HepG2 (cell line): ENCODE measurements at regions not wholly inside any gene's neighbourhood (a gene's known extent, or its start where the extent isn't known, plus 50 kb on each side); places are given as distances from the start of the nearest gene placed in this dataset.
"Not testable (repeated sequence)": the region's sequence is repeated elsewhere in the genome, so short reads cannot be mapped to it uniquely, and the experiment has no call there.

Experiments used
- ATAC-seq: fragments of 200-7000 bp; cut with Tn5 transposase; 3 replicates; pipeline ENCODE4 v1.9.1; 2020; ENCODE audit warnings: mild to moderate bottlenecking, moderate library complexity
- BruUV-seq: library from RNA; stranded (reverse); fragments of 400-500 nt; replicated peaks from 2 replicates; lab custom pipeline; 2021; lab: Mats Ljungman, UMichigan
- CTCF ChIA-PET: fragments of 300-600 bp; formaldehyde crosslinking; extraction: SDS; loops from one replicate; lab custom pipeline; 2021; ENCODE audit warnings: low total read pairs, inconsistent platforms, low intra/inter-chr PET ratio; lab: Yijun Ruan, JAX
- POLR2A ChIA-PET: fragments of 350-600 bp; sonication (Branson Sonifier 250); formaldehyde crosslinking; loops from one replicate; lab custom pipeline; 2020; ENCODE audit warnings: antibody characterized with exemption, inconsistent platforms; lab: Yijun Ruan, JAX
- DNase-seq: peaks from one replicate; pipeline ENCODE4 v3.0.0-alpha.2; 2015; ENCODE audit warnings: low spot score
- FAIRE-seq: peaks from 3 replicates; lab custom pipeline; 2011; peaks lifted over from hg19 to GRCh38; lab: Jason Lieb, UNC
- H2AFZ ChIP-seq: one replicate; pipeline ENCODE4 v1.6.1; 2011; ENCODE audit warnings: low read length, inconsistent platforms
- H3K27ac ChIP-seq: fragments of 300-600 bp; 3 replicates; pipeline ENCODE4 v1.8.0; 2011; ENCODE audit warnings: mixed run types, mild to moderate bottlenecking, mixed read lengths, low read length, inconsistent platforms; ENCODE audit not compliant: insufficient read depth; ENCODE audit errors: extremely low read length
- H3K27me3 ChIP-seq, 2 experiments: fragments of 200-600 bp in 1 of 2; 2 replicates in 1 of 2; 3 replicates in 1 of 2; pipeline versions ENCODE4 v1.6.0 to v1.8.0; 2011; ENCODE audit warnings: low read length in 2 of 2, mild to moderate bottlenecking in 2 of 2, moderate library complexity in 2 of 2, inconsistent platforms in 1 of 2; ENCODE audit not compliant: insufficient read depth in 2 of 2, control insufficient read depth in 1 of 2
- H3K36me3 ChIP-seq, 2 experiments: fragments of 200-600 bp in 1 of 2; replicated peaks in 1 of 2; 2 replicates in 1 of 2; 3 replicates in 1 of 2; pipeline versions ENCODE4 v1.5.1 to v1.8.0; 2011; ENCODE audit warnings: low read length in 2 of 2, inconsistent platforms in 1 of 2; ENCODE audit not compliant: insufficient read depth in 2 of 2, control insufficient read depth in 1 of 2
- H3K4me1 ChIP-seq: 2 replicates; pipeline ENCODE4 v1.5.1; 2012; ENCODE audit warnings: low read length, inconsistent platforms; ENCODE audit not compliant: insufficient read depth
- H3K4me2 ChIP-seq: 2 replicates; pipeline ENCODE4 v1.6.0; 2011; ENCODE audit warnings: low read depth, low read length, inconsistent platforms
- H3K4me3 ChIP-seq, 3 experiments: fragments of 200-600 bp in 1 of 3; sonication (generic), shearing (Covaris generic) in 1 of 3; replicated peaks in 1 of 3; 2 replicates each; pipeline ENCODE4 v1.5.1; 2011 to 2016; ENCODE audit warnings: low read length in 3 of 3, inconsistent platforms in 2 of 3, low read depth in 2 of 3, mild to moderate bottlenecking in 2 of 3, control low read depth in 1 of 3, mixed read lengths in 1 of 3; ENCODE audit not compliant: insufficient read depth in 1 of 3
- H3K79me2 ChIP-seq: one replicate; pipeline ENCODE4 v1.6.1; 2011; ENCODE audit warnings: low read length, inconsistent platforms; ENCODE audit not compliant: insufficient read depth
- H3K9ac ChIP-seq: 2 replicates; pipeline ENCODE4 v1.6.0; 2011; ENCODE audit warnings: mild to moderate bottlenecking, low read depth, low read length, inconsistent platforms; ENCODE audit not compliant: insufficient read depth
- H3K9me3 ChIP-seq: 2 replicates; pipeline ENCODE4 v1.5.1; 2012; ENCODE audit warnings: mild to moderate bottlenecking, low read length
- H4K20me1 ChIP-seq: 2 replicates; pipeline ENCODE4 v1.6.0; 2011; ENCODE audit warnings: inconsistent platforms, mild to moderate bottlenecking, low read length, moderate library complexity; ENCODE audit not compliant: insufficient read depth
- NFKB2 ChIP-seq: sonication (generic); formaldehyde crosslinking; IDR thresholded peaks from 2 replicates; pipeline ENCODE4 v1.4.0; 2020; ENCODE audit warnings: missing genetic modification reagents, borderline replicate concordance
- SMARCE1 ChIP-seq: fragments of 450-650 bp; IDR thresholded peaks from 2 replicates; pipeline ENCODE4 v1.6.1; 2017; ENCODE audit warnings: borderline replicate concordance
- ZNF207 ChIP-seq: fragments of 450-650 bp; IDR thresholded peaks from 2 replicates; pipeline ENCODE4 v1.6.1; 2016; ENCODE audit warnings: antibody characterized with exemption, borderline replicate concordance
- WGBS: methylation state at CpG from one replicate; pipeline ENCODE4 v1.1.6; 2017; ENCODE audit warnings: low lambda C conversion rate; 5-methylcytosine and 5-hydroxymethylcytosine counted together
- in situ Hi-C: cut with HindIII; loops from 2 replicates; pipeline ENCODE4 v1.10.0; 2017; ENCODE audit warnings: low pct_unique_long_range_greater_than_20kb; ENCODE audit not compliant: extremely low pct_ligation_motif_present
- intact Hi-C: fragments of 100-400 bp; cut with micrococcal nuclease; formaldehyde crosslinking; loops from one replicate; pipeline ENCODE4 v1.10.0; 2022; ENCODE audit not compliant: unreplicated experiment

DNA sequence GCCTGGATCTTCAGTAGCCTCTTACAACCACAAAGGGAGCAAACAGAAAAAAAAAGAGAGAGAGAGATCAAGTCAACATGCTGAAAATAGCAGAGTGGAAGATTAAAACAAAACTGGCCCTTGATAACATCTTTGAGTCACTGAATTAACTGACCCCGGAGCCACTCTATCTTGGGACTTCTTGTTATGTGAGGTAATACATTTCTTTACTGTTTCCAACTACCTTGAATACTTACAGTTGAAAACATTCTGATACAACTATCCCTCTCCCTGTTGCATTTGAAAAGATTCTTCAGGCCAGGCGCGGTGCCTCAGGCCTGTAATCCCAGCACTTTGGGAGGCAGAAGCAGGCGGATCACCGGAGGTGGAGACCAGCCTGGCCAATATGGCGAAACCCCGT lies 208.1 kb downstream of the MEMO1 start:
- Histone ChIP-seq H3K4me3 (no peak overlapping the region), H3K36me3 (no peaks in the 10 kb centered on the region), H3K27me3 (no peaks in the 10 kb centered on the region), H2AFZ (no peak overlapping the region), H4K20me1 (no peaks in the 10 kb centered on the region), H3K9ac (no peak overlapping the region), H3K9me3 (no peaks in the 10 kb centered on the region), H3K27ac (no peak overlapping the region), H3K4me2 (no peak overlapping the region), H3K79me2 (no peaks in the 10 kb centered on the region), H3K4me1 (no peaks in the 10 kb centered on the region; the same call in 1 of the 2 replicates)
- intact Hi-C loops = no loop called here
- TF ChIP-seq NFKB2 (CRISPR knock-in tag) (no peak), ZNF207 (no peak), SMARCE1 (no peak)
- POLR2A ChIA-PET = no interaction called here
- no peak for DNase-seq
- no TSS peak for BruUV-seq
- in situ Hi-C loops = no loop called here
- ATAC-seq = no peak
- CTCF ChIA-PET = no interaction called here
- 94% methylated on average over 7 of the region's 7 CpGs for WGBS
- FAIRE-seq = no peak

GRCh38 chr2:31799282-31799681 lies 211.5 kb downstream of the MEMO1 start:
- H2AFZ ChIP-seq, POLR2A ChIA-PET, H4K20me1 ChIP-seq, H3K27ac ChIP-seq, DNase-seq, H3K36me3 ChIP-seq, H3K9ac ChIP-seq, ATAC-seq, intact Hi-C loops, H3K4me1 ChIP-seq, FAIRE-seq, H3K9me3 ChIP-seq, H3K79me2 ChIP-seq, CTCF ChIA-PET, H3K4me3 ChIP-seq, in situ Hi-C loops, H3K27me3 ChIP-seq, BruUV-seq, H3K4me2 ChIP-seq: not testable (repeated sequence)
- 24% methylated on average over 4 of the region's 4 CpGs for WGBS
